ENCODE measurements at regions not wholly inside any gene's neighbourhood (a gene's known extent, or its start where the extent isn't known, plus 50 kb on each side); places are given as distances from the start of the nearest gene placed in this dataset.

GRCh38 chr15:36479200-36479896 lies 100.1 kb upstream of the CDIN1 start:
- no peak overlapping the region for H2AK5ac ChIP-seq (ENCODE audit: low read length, severe bottlenecking)
- H3K79me1 ChIP-seq (replicated peaks; ENCODE audit: low read length, poor library complexity, severe bottlenecking): no peaks in the 10 kb centered on the region
- H3K18ac ChIP-seq (ENCODE audit: low read depth in 1 of 2, low read length in 2 of 2): no peak overlapping the region
- no peaks in the 10 kb centered on the region for H3K9me3 ChIP-seq (ENCODE audit: control insufficient read depth, low read length)
- no peaks in the 10 kb centered on the region for H3K27me3 ChIP-seq (ENCODE audit: control insufficient read depth in 1 of 2, insufficient read depth in 1 of 2, low read length in 2 of 2)
- H3K36me3 ChIP-seq (ENCODE audit: control insufficient read depth in 1 of 2, insufficient read depth in 2 of 2, low read depth in 1 of 2, low read length in 2 of 2): no peaks in the 10 kb centered on the region
- no peak overlapping the region for H2BK120ac ChIP-seq (ENCODE audit: low read depth, low read length)
- no peak overlapping the region for H2AFZ ChIP-seq (ENCODE audit: low read depth, low read length)
- no peak overlapping the region for H3K9ac ChIP-seq (ENCODE audit: low read length)
- no peak overlapping the region for H2BK15ac ChIP-seq (ENCODE audit: low read depth, poor library complexity, severe bottlenecking)
- H3K4ac ChIP-seq (ENCODE audit: low read depth in 1 of 2, low read length in 2 of 2): no peak overlapping the region
- no peak overlapping the region for H3K4me2 ChIP-seq (ENCODE audit: low read length, poor library complexity, severe bottlenecking)
- no peak overlapping the region for H3K4me3 ChIP-seq (ENCODE audit: insufficient read depth in 1 of 2, low read depth in 1 of 2, low read length in 2 of 2)
- H4K91ac ChIP-seq (ENCODE audit: low read length): no peak overlapping the region
- H4K8ac ChIP-seq (ENCODE audit: low read length): no peak overlapping the region
- no peak overlapping the region for H3K14ac ChIP-seq (ENCODE audit: low read length in 2 of 2)
- H3K23ac ChIP-seq (ENCODE audit: low read length in 2 of 2): no peak overlapping the region
- 78% methylated on average over 7 of the region's 9 CpGs for whole genome bisulfite sequencing
- no peak overlapping the region for H2BK5ac ChIP-seq (ENCODE audit: low read depth, low read length, poor library complexity, severe bottlenecking)
- DNase-seq: peak; percentile 63
- no peak overlapping the region for H2BK12ac ChIP-seq (ENCODE audit: low read length in 2 of 2)
- H3K27ac ChIP-seq (ENCODE audit: low read length, poor library complexity, severe bottlenecking): no peak overlapping the region
- H3K4me1 ChIP-seq (ENCODE audit: control insufficient read depth, insufficient read depth, low read depth, low read length): no peaks in the 10 kb centered on the region

- no peak overlapping the region for H3K9ac ChIP-seq (ENCODE audit: low read length)
- H4K91ac ChIP-seq (ENCODE audit: low read length): no peak overlapping the region
- H2BK5ac ChIP-seq (ENCODE audit: low read depth, low read length, poor library complexity, severe bottlenecking): no peak overlapping the region
- H2BK12ac ChIP-seq (ENCODE audit: low read length in 2 of 2): no peak overlapping the region
- H4K8ac ChIP-seq (ENCODE audit: low read length): no peak overlapping the region
- H2AFZ ChIP-seq (ENCODE audit: low read depth, low read length): no peak overlapping the region
- H3K79me1 ChIP-seq (replicated peaks; ENCODE audit: low read length, poor library complexity, severe bottlenecking): no peaks in the 10 kb centered on the region
- no peak overlapping the region for H3K4me2 ChIP-seq (ENCODE audit: low read length, poor library complexity, severe bottlenecking)
- H3K27me3 ChIP-seq (ENCODE audit: control insufficient read depth in 1 of 2, insufficient read depth in 1 of 2, low read length in 2 of 2): no peaks in the 10 kb centered on the region
- H3K18ac ChIP-seq (ENCODE audit: low read depth in 1 of 2, low read length in 2 of 2): no peak overlapping the region
- WGBS: no CpG with 5 or more reads among the region's 1 CpG
- H2BK15ac ChIP-seq (ENCODE audit: low read depth, poor library complexity, severe bottlenecking): no peak overlapping the region
- no peak overlapping the region for H3K4me3 ChIP-seq (ENCODE audit: insufficient read depth in 1 of 2, low read depth in 1 of 2, low read length in 2 of 2)
- no peaks in the 10 kb centered on the region for H3K4me1 ChIP-seq (ENCODE audit: control insufficient read depth, insufficient read depth, low read depth, low read length)
- no peaks in the 10 kb centered on the region for H3K36me3 ChIP-seq (ENCODE audit: control insufficient read depth in 1 of 2, insufficient read depth in 2 of 2, low read depth in 1 of 2, low read length in 2 of 2)
- H2BK120ac ChIP-seq (ENCODE audit: low read depth, low read length): no peak overlapping the region
- DNase-seq: no peak
- H3K14ac ChIP-seq (ENCODE audit: low read length in 2 of 2): no peak overlapping the region
- no peak overlapping the region for H3K23ac ChIP-seq (ENCODE audit: low read length in 2 of 2)
- no peak overlapping the region for H3K27ac ChIP-seq (ENCODE audit: low read length, poor library complexity, severe bottlenecking)
- no peaks in the 10 kb centered on the region for H3K9me3 ChIP-seq (ENCODE audit: control insufficient read depth, low read length)
- no peak overlapping the region for H2AK5ac ChIP-seq (ENCODE audit: low read length, severe bottlenecking)
- H3K4ac ChIP-seq (ENCODE audit: low read depth in 1 of 2, low read length in 2 of 2): no peak overlapping the region
These were observed 98.3 kb upstream of the CDIN1 start for GRCh38 chr15:36481156-36481555.

GRCh38 chr15:36483409-36483808 lies 96.0 kb upstream of the CDIN1 start:
- 100% methylated on average over 1 of the region's 1 CpG for WGBS
- Histone ChIP-seq H4K8ac (ENCODE audit: low read length) (no peak overlapping the region), H4K91ac (ENCODE audit: low read length) (no peak overlapping the region), H3K9ac (ENCODE audit: low read length) (no peak overlapping the region), H3K27me3 (ENCODE audit: control insufficient read depth in 1 of 2, insufficient read depth in 1 of 2, low read length in 2 of 2) (no peaks in the 10 kb centered on the region), H3K14ac (ENCODE audit: low read length in 2 of 2) (no peak overlapping the region), H3K36me3 (ENCODE audit: control insufficient read depth in 1 of 2, insufficient read depth in 2 of 2, low read depth in 1 of 2, low read length in 2 of 2) (no peaks in the 10 kb centered on the region), H3K4me1 (ENCODE audit: control insufficient read depth, insufficient read depth, low read depth, low read length) (no peaks in the 10 kb centered on the region), H3K79me1 (replicated peaks; ENCODE audit: low read length, poor library complexity, severe bottlenecking) (no peaks in the 10 kb centered on the region), H3K9me3 (ENCODE audit: control insufficient read depth, low read length) (no peaks in the 10 kb centered on the region), H3K4me2 (ENCODE audit: low read length, poor library complexity, severe bottlenecking) (no peak overlapping the region), H2BK120ac (ENCODE audit: low read depth, low read length) (no peak overlapping the region), H2BK5ac (ENCODE audit: low read depth, low read length, poor library complexity, severe bottlenecking) (no peak overlapping the region), H2BK12ac (ENCODE audit: low read length in 2 of 2) (no peak overlapping the region), H2BK15ac (ENCODE audit: low read depth, poor library complexity, severe bottlenecking) (no peak overlapping the region), H2AK5ac (ENCODE audit: low read length, severe bottlenecking) (no peak overlapping the region), H3K4me3 (ENCODE audit: insufficient read depth in 1 of 2, low read depth in 1 of 2, low read length in 2 of 2) (no peak overlapping the region), H3K27ac (ENCODE audit: low read length, poor library complexity, severe bottlenecking) (no peak overlapping the region), H3K23ac (ENCODE audit: low read length in 2 of 2) (no peak overlapping the region), H2AFZ (ENCODE audit: low read depth, low read length) (no peak overlapping the region), H3K18ac (ENCODE audit: low read depth in 1 of 2, low read length in 2 of 2) (no peak overlapping the region), H3K4ac (ENCODE audit: low read depth in 1 of 2, low read length in 2 of 2) (no peak overlapping the region)
- DNase-seq: no peak

GRCh38 chr15:36484038-36484778 lies 95.2 kb upstream of the CDIN1 start:
- H3K27me3 ChIP-seq (ENCODE audit: control insufficient read depth in 1 of 2, insufficient read depth in 1 of 2, low read length in 2 of 2): no peaks in the 10 kb centered on the region

More at GRCh38 chr15:36484038-36484778, 95.2 kb upstream of the CDIN1 start:
- Histone ChIP-seq H4K8ac (ENCODE audit: low read length) (no peak overlapping the region), H3K79me1 (replicated peaks; ENCODE audit: low read length, poor library complexity, severe bottlenecking) (no peaks in the 10 kb centered on the region), H2AK5ac (ENCODE audit: low read length, severe bottlenecking) (no peak overlapping the region), H3K14ac (ENCODE audit: low read length in 2 of 2) (no peak overlapping the region), H2BK15ac (ENCODE audit: low read depth, poor library complexity, severe bottlenecking) (no peak overlapping the region), H3K4me3 (ENCODE audit: insufficient read depth in 1 of 2, low read depth in 1 of 2, low read length in 2 of 2) (no peak overlapping the region), H2BK120ac (ENCODE audit: low read depth, low read length) (no peak overlapping the region), H3K4me2 (ENCODE audit: low read length, poor library complexity, severe bottlenecking) (no peak overlapping the region), H3K23ac (ENCODE audit: low read length in 2 of 2) (no peak overlapping the region), H2AFZ (ENCODE audit: low read depth, low read length) (no peak overlapping the region), H4K91ac (ENCODE audit: low read length) (no peak overlapping the region), H3K9me3 (ENCODE audit: control insufficient read depth, low read length) (no peaks in the 10 kb centered on the region), H3K36me3 (ENCODE audit: control insufficient read depth in 1 of 2, insufficient read depth in 2 of 2, low read depth in 1 of 2, low read length in 2 of 2) (no peaks in the 10 kb centered on the region), H2BK5ac (ENCODE audit: low read depth, low read length, poor library complexity, severe bottlenecking) (no peak overlapping the region), H3K9ac (ENCODE audit: low read length) (no peak overlapping the region), H3K4ac (ENCODE audit: low read depth in 1 of 2, low read length in 2 of 2) (no peak overlapping the region), H3K18ac (ENCODE audit: low read depth in 1 of 2, low read length in 2 of 2) (no peak overlapping the region), H3K27ac (ENCODE audit: low read length, poor library complexity, severe bottlenecking) (no peak overlapping the region), H3K4me1 (ENCODE audit: control insufficient read depth, insufficient read depth, low read depth, low read length) (no peaks in the 10 kb centered on the region), H2BK12ac (ENCODE audit: low read length in 2 of 2) (no peak overlapping the region)
- 78% methylated on average over 1 of the region's 2 CpGs for WGBS
- no peak for DNase-seq
